GM13977 (cell line): ENCODE measurements at regions not wholly inside any gene's neighbourhood (a gene's known extent, or its start where the extent isn't known, plus 50 kb on each side); places are given as distances from the start of the nearest gene placed in this dataset.
A peak's percentile ranks its signal among the peaks of the same experiment; 100 is the strongest.

ENCODE experiments used
- DNase-seq: peaks from one replicate; pipeline ENCODE4 v3.0.0; 2012; ENCODE audit warnings: low spot score
- in situ Hi-C: fragments of 300-500 bp; cut with MboI; formaldehyde crosslinking; loops from one replicate; pipeline ENCODE4 v1.12.0; 2022; ENCODE audit warnings: low sequenced_read_pairs, low pct_unique_long_range_greater_than_20kb, mixed read lengths, inconsistent platforms; ENCODE audit not compliant: unreplicated experiment
- TF ChIP-seq, protein P1 (sequence below): IDR thresholded peaks from 2 replicates; pipeline ENCODE4 v1.5.1; 2012; ENCODE audit warnings: mild to moderate bottlenecking, control low read depth; ENCODE audit not compliant: insufficient read depth; ENCODE audit errors: extremely low read depth, missing control alignments

- in situ Hi-C loops: no loop called here
- DNase-seq: no peak
- TF ChIP-seq, protein P1, sequence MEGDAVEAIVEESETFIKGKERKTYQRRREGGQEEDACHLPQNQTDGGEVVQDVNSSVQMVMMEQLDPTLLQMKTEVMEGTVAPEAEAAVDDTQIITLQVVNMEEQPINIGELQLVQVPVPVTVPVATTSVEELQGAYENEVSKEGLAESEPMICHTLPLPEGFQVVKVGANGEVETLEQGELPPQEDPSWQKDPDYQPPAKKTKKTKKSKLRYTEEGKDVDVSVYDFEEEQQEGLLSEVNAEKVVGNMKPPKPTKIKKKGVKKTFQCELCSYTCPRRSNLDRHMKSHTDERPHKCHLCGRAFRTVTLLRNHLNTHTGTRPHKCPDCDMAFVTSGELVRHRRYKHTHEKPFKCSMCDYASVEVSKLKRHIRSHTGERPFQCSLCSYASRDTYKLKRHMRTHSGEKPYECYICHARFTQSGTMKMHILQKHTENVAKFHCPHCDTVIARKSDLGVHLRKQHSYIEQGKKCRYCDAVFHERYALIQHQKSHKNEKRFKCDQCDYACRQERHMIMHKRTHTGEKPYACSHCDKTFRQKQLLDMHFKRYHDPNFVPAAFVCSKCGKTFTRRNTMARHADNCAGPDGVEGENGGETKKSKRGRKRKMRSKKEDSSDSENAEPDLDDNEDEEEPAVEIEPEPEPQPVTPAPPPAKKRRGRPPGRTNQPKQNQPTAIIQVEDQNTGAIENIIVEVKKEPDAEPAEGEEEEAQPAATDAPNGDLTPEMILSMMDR: no peak
Observed at GRCh38 chr10:131742500-131742951, 158.3 kb upstream of the PPP2R2D start.

DNA sequence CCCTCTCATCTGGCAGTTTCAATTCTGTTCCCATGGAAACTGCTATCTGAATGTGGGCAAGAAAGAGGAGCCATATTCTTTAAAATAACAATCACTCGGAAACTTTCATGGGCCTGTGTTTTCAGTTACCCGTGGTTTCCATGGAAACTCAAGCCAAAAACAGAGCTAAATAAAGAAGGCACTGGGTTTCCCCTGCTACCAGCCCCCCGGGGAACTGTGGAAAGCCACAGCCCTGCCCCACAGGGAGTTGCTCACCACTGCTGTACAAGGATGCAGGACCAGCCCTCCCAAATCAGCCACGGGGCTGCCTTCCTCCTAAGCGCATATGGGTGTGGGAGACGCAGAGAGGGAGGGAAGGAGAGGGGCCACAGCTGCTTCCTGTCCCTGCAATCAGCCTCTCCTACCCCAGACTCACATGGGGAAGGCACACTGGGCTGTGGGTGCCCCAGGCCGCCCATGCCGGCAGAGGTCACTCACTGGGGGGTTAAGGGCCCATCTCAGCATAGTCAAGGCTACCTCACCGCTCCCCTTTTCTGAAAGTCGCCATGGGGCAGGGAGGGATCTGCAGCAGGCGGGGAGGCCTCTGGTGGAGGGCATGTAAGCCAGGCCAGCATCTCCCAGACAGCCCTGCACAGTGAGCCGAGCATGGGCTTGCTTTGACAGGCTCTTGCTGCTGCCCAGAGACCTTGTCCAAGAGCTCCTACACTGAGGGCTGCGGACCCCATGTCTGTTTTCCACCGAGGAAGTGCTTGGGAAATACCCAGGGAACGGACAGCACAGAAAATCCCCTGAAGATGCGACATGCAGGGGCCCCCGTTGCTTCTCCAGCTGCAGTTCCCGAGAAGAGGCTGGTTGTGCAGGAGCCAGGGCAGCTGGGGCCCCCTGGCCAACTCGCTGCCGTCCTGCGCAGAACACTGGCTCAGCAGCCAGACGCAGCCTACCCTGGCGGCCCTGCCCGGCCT, 157.3 kb upstream of the PPP2R2D start:
- in situ Hi-C loops: no loop called here

DNA sequence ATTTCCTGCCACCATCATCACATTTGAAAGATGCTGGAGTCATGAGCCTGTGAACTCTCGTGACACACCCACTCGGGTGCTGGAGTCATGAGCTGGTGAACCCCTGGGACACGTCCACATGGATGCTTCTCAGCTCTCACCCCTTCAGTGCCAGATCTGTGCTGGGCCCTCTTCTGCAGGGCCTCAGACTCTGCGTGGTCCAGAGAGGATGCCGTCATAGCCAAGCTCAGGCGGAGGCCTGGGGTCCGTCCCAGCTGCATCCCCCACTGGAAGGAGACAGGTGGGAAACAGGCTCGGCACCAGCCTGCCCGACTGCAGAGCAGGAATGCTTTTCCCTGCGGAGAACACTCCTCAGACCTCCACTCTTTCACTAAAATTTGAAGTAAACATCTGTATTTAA, 156.5 kb upstream of the PPP2R2D start:
- in situ Hi-C loops: no loop called here
- no peak for DNase-seq
- TF ChIP-seq, protein P1: no peak

More for the DNA sequence above, 157.3 kb upstream of the PPP2R2D start:
- TF ChIP-seq, protein P1: no peak
- peak; percentile 59 for DNase-seq

DNA sequence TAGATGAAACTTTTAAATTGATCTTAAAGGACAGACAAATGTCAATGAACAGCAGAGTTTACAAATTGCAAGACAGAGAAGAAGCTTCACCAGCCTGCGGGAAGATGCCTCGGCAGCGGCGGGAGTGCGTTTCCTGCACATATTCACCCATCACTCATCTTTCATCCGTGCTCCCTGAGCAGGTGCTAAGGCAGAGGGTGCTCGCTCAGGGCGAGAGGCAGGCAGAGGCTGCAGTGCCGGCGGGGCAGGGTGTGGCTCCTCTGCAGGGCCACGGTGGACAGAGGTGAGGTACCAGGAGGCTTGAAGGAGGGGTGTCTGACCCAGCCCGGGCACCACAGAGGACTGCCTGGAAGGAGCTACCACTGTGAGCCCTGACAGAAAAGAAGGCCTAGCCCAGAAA, 155.2 kb upstream of the PPP2R2D start:
- in situ Hi-C loops: no loop called here
- TF ChIP-seq, protein P1: no peak

DNA sequence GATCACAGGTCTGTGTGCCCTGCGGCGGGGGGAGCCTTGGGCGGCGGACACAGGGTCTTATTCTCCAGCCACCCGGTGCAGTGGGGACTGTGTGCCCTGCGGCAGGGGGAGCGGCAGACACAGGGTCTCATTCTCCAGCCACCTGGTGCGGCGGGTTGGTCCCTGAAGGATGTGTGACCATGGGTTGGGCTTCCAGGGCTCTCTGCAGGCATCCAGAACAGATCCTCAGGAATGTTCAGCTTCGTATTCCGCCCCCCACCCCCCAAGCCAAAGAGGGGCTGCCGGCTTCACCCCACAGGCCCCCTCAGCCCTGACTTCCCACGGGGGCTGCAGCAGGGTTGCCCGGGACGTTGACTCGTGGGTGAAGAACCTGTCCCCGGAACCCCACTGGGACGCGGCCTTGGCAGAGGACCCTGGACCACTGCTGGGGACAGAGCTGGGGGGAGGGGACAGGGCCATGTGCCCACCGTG, 154.5 kb upstream of the PPP2R2D start:
- no peak for DNase-seq
- in situ Hi-C loops: no loop called here
- TF ChIP-seq, protein P1: no peak

More for the DNA sequence above, 155.2 kb upstream of the PPP2R2D start:
- no peak for DNase-seq

DNA sequence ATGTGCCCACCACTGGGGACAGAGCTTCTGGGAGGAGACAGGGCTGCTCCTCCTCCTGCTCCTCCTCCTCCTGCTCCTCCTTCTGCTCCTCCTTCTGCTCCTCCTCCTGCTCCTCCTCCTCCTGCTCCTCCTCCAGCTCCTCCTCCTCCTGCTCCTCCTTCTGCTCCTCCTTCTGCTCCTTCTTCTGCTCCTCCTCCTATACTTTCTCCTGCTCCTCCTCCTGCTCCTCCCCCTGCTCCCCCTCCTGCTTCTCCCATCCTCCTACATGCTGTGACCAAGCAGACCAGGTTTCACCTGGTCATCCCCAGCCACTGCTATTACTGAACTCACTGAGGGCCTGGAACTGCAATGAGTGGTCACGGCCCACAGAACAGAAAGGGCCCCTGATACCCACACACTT, 154.0 kb upstream of the PPP2R2D start:
- in situ Hi-C loops: no loop called here
- TF ChIP-seq, protein P1: no peak
- no peak for DNase-seq
